ENCODE measurements at regions not wholly inside any gene's neighbourhood (a gene's known extent, or its start where the extent isn't known, plus 50 kb on each side); places are given as distances from the start of the nearest gene placed in this dataset.

GRCh38 chr14:22232933-22233332 is 356.1 kb downstream of the DAD1 start:
- no peak for DNase-seq (ENCODE audit: low read depth)
- H3K4me3 ChIP-seq (ENCODE audit: control insufficient read depth, low read depth, low read length), result no peak overlapping the region
- TF ChIP-seq CTCF (IDR thresholded peaks at IDR 0.05; ENCODE audit: control insufficient read depth, insufficient read depth, low read depth, low read length, missing control alignments), result no peak

DNA sequence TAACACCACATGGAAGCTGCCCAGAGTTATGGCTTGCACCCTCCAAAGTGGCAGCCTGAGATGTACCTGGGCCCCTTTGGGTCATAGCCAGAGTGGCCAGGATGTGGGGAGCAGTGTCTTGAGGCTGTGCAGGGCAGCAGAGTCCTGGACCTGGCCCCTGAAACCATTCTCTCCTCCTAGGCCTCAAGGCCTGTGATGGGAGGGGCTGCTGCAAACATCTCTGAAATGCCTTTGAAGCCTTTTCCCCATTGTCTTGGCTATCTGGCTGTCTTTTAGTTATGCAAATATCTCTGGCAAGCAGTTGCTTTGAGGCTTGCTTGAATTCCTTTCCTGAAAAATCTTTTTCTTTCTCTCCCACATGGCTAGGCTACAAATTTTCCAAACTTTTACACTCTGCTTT is 356.5 kb downstream of the DAD1 start:
- no peak for TF ChIP-seq CTCF (IDR thresholded peaks at IDR 0.05; ENCODE audit: control insufficient read depth, insufficient read depth, low read depth, low read length, missing control alignments)
- H3K4me3 ChIP-seq (ENCODE audit: control insufficient read depth, low read depth, low read length), result no peak overlapping the region
- DNase-seq (ENCODE audit: low read depth), result no peak

DNA sequence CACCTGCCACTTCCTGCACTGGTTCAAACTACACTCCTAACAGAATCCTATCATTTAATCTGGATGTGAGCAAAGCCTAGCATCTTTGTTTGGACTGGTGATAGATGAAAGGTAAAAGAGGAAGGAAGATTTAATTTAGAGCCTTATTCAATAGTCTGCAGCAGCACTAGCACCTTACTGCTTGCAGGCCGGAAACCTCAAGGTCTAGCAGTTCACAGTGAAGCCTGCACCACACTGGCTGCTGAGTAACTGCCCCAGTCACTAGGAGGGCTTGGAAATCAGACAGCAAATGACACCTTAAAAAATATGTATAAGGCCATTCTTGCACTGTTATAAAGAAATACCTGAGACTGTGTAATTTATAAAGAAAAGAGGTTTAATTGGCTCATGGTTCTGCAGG is 358.0 kb downstream of the DAD1 start:
- DNase-seq (ENCODE audit: low read depth), result no peak
- no peak for TF ChIP-seq CTCF (IDR thresholded peaks at IDR 0.05; ENCODE audit: control insufficient read depth, insufficient read depth, low read depth, low read length, missing control alignments)

GRCh38 chr14:22230517-22230916 is 358.5 kb downstream of the DAD1 start:
- DNase-seq (ENCODE audit: low read depth), result no peak
- no peak for TF ChIP-seq CTCF (IDR thresholded peaks at IDR 0.05; ENCODE audit: control insufficient read depth, insufficient read depth, low read depth, low read length, missing control alignments)
- H3K4me3 ChIP-seq (ENCODE audit: control insufficient read depth, low read depth, low read length), result no peak overlapping the region

More for the DNA sequence above, 358.0 kb downstream of the DAD1 start:
- no peak overlapping the region for H3K4me3 ChIP-seq (ENCODE audit: control insufficient read depth, low read depth, low read length)

DNA sequence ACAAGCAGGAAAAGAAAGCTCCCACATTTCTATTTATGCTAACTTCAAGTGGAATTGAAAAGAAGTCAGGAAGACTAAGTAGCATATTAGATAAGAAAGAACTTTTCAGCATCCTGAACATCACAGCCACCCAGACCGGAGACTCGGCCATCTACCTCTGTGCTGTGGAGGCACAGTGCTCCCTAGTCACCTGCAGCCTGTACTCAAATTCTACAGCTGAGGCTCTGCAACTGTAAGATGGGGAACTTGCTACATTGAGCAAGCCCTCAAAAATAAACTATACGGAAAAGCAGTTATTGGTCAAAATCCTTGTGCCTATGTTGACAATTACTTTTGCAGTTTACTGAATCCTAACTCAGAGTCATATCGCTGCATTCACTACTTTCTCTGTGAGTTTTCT is 361.9 kb downstream of the DAD1 start:
- no peak overlapping the region for H3K4me3 ChIP-seq (ENCODE audit: control insufficient read depth, low read depth, low read length)
- TF ChIP-seq CTCF (IDR thresholded peaks at IDR 0.05; ENCODE audit: control insufficient read depth, insufficient read depth, low read depth, low read length, missing control alignments), result no peak
- no peak for DNase-seq (ENCODE audit: low read depth)

DNA sequence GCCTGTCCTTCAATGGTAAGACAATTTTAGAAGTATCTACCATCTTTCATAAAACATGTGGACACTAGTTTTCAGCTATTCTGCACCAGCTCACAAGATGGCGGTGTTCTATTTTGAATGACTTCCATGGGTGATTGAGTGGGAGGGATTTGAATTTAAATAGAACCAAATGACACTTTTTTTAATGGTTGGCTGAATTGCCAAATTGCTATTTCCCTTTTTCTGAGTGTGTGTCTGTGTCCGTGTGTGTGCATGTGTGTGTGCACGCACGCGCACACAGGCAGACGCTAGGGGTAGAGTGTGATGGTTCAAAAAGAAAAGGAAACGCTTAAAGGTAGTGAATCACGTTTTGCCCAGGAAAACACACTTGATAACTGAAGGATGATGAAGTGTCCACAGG is 362.6 kb downstream of the DAD1 start:
- DNase-seq (ENCODE audit: low read depth), result no peak
- TF ChIP-seq CTCF (IDR thresholded peaks at IDR 0.05; ENCODE audit: control insufficient read depth, insufficient read depth, low read depth, low read length, missing control alignments), result peak; percentile 4
- no peak overlapping the region for H3K4me3 ChIP-seq (ENCODE audit: control insufficient read depth, low read depth, low read length)

DNA sequence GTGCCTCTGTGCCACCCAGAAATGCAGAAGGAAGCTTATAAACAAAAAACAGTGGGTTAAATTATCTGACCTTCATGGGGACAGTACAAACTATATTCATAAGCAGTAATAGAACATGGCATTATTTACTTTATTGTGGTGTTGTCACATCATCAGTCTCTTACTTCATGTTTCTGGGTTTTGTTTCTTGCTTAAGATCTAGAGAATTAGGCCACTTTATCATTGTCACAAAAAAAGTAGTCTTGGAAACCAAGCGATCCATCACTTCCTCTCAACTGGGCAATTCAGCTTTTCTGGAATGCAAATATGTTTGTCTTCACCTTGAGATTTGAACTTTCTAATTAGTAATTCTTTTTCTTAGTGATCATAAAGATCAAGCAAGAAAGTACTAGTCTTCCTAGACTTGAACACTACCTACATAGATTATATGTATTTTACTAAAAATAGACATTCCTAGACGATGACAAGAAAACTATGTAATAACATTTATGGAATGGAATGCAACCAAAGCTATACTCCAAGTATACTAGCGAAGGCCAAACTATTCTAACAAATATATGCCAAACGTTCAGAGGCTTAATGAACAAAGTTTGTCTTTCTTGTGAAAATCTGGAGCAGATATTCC is 363.4 kb downstream of the DAD1 start:
- TF ChIP-seq CTCF (IDR thresholded peaks at IDR 0.05; ENCODE audit: control insufficient read depth, insufficient read depth, low read depth, low read length, missing control alignments), result no peak
- no peak overlapping the region for H3K4me3 ChIP-seq (ENCODE audit: control insufficient read depth, low read depth, low read length)
- DNase-seq (ENCODE audit: low read depth), result no peak

Data from AG09309 (cell line).